GM20000 (cell line): ENCODE measurements at regions not wholly inside any gene's neighbourhood (a gene's known extent, or its start where the extent isn't known, plus 50 kb on each side); places are given as distances from the start of the nearest gene placed in this dataset.

Experiments
- DNase-seq: peaks from one replicate; pipeline ENCODE4 v3.0.0; 2012; ENCODE audit warnings: low spot score
- CTCF ChIP-seq: IDR thresholded peaks from 2 replicates; pipeline ENCODE4 v1.5.1; 2012; ENCODE audit warnings: mild to moderate bottlenecking, control low read depth; ENCODE audit errors: extremely low read depth, missing control alignments

- no peak for DNase-seq
- no peak for TF ChIP-seq CTCF
Observed at GRCh38 chr4:111662496-111662895, 482.8 kb upstream of the FAM241A start.

GRCh38 chr4:111664308-111664945 lies 480.8 kb upstream of the FAM241A start:
- DNase-seq, result no peak

GRCh38 chr4:111666826-111667360 lies 478.4 kb upstream of the FAM241A start:
- TF ChIP-seq CTCF, result no peak
- no peak for DNase-seq

More at GRCh38 chr4:111664308-111664945, 480.8 kb upstream of the FAM241A start:
- TF ChIP-seq CTCF, result no peak

GRCh38 chr4:111671756-111672155 lies 473.5 kb upstream of the FAM241A start:
- no peak for DNase-seq
- TF ChIP-seq CTCF, result no peak

- TF ChIP-seq CTCF, result no peak
- DNase-seq, result no peak
Observed at GRCh38 chr4:111675746-111676145, 469.5 kb upstream of the FAM241A start.

GRCh38 chr4:111676533-111676932 lies 468.7 kb upstream of the FAM241A start:
- TF ChIP-seq CTCF, result no peak
- no peak for DNase-seq

GRCh38 chr4:111678479-111678878 lies 466.8 kb upstream of the FAM241A start:
- no peak for DNase-seq
- TF ChIP-seq CTCF, result no peak
